ENCODE measurements at regions not wholly inside any gene's neighbourhood (a gene's known extent, or its start where the extent isn't known, plus 50 kb on each side); places are given as distances from the start of the nearest gene placed in this dataset.

GRCh38 chr13:59236944-59237343 lies 926.8 kb downstream of the DIAPH3 start:
- Histone ChIP-seq H3K9me2 (no peaks in the 10 kb centered on the region), H3K9me3 (no peaks in the 10 kb centered on the region), H3K4me2 (no peak overlapping the region), H3K27me3 (ENCODE audit: insufficient read depth) (no peaks in the 10 kb centered on the region; the same call in 1 of the 2 replicates), H3K9ac (no peak overlapping the region), H3K4me1 (ENCODE audit: control insufficient read depth in 1 of 2, insufficient read depth in 2 of 2, low read depth in 1 of 2, low read length in 1 of 2) (peaks cover 0 to 8% of the 10 kb centered on the region in 2 experiments; a peak in 2 of 4 replicates), H4K20me1 (ENCODE audit: insufficient read depth) (no peaks in the 10 kb centered on the region), H2AFZ (ENCODE audit: low read depth) (no peak overlapping the region), H3K36me3 (replicated peaks in 1 of 2; ENCODE audit: control insufficient read depth in 1 of 2, insufficient read depth in 2 of 2, low read length in 1 of 2) (no peaks in the 10 kb centered on the region), H3K4me3 (ENCODE audit: low read depth in 2 of 2, low read length in 1 of 2) (no peak overlapping the region), H3K27ac (ENCODE audit: low read depth in 2 of 2, low read length in 1 of 2) (no peak overlapping the region), H3K79me2 (ENCODE audit: insufficient read depth) (no peaks in the 10 kb centered on the region), H3F3A (replicated peaks; ENCODE audit: insufficient read depth) (no peaks in the 10 kb centered on the region)
- POLR2A ChIA-PET: no interaction called here
- no peak for TF ChIP-seq TAF1 (IDR thresholded peaks at IDR 0.05; ENCODE audit: borderline replicate concordance, low read depth, low read length)
- TF ChIP-seq NFIC (IDR thresholded peaks at IDR 0.05; ENCODE audit: borderline replicate concordance): no peak
- TF ChIP-seq FOSL2 (IDR thresholded peaks at IDR 0.05; ENCODE audit: borderline replicate concordance, low read depth): no peak
- TF ChIP-seq GATA2 (CRISPR knock-in tag; IDR thresholded peaks at IDR 0.05): no peak
- no peak for TF ChIP-seq JUND (IDR thresholded peaks at IDR 0.05)
- no peak for TF ChIP-seq MEF2A (IDR thresholded peaks at IDR 0.05; ENCODE audit: borderline replicate concordance, low read depth)
- no peak for TF ChIP-seq SIN3A (IDR thresholded peaks at IDR 0.05; ENCODE audit: borderline replicate concordance, low read depth, low read length)
- no peak for TF ChIP-seq RFX5 (IDR thresholded peaks at IDR 0.05; ENCODE audit: low read length)
- TF ChIP-seq SMC3 (IDR thresholded peaks at IDR 0.05; ENCODE audit: low read depth, low read length): no peak
- TF ChIP-seq EZH2phosphoT487 (IDR thresholded peaks at IDR 0.05; ENCODE audit: borderline replicate concordance, low read depth): no peak
- DNase-seq: no peak
- CTCF ChIA-PET: interaction anchor here (1.5 to 1.6 kb wide), 2 partner anchors 43 to 534 kb away, joined by 5 to 6 read pairs; no protein-coding TSS in a partner anchor
- WGBS (ENCODE audit: low lambda C conversion rate): 66% methylated on average over 1 of the region's 1 CpG

DNA sequence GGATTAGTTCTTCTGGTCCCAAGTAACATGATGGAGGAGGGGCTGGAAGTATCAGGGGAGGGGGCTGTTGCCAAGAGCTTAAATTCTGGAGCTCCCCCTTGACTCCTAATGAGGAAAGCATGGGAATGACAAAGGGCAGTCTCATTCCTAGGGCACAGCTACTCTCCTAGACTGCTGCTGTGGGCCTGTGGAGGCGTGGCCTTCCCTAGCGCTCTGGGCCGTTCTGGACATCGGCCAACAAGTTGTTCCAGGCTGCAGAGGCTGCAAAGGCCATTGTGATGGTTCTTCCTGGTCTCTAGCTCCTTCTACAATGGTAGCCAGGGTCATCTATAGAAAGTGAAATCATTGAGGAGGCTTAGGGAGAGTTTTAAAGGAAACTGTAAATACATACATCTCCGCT lies 916.6 kb downstream of the DIAPH3 start:
- ChIA-PET POLR2A (no interaction called here), CTCF (interaction anchor here (0.9 to 1.1 kb wide), 2 partner anchors 15 to 95 kb away, joined by 3 to 4 read pairs; no protein-coding TSS in a partner anchor)
- H3K27ac ChIP-seq (ENCODE audit: low read depth in 2 of 2, low read length in 1 of 2): no peak overlapping the region
- no peak overlapping the region for H3K4me2 ChIP-seq
- no peaks in the 10 kb centered on the region for H4K20me1 ChIP-seq (ENCODE audit: insufficient read depth)
- H3K9me3 ChIP-seq: no peaks in the 10 kb centered on the region
- H3K79me2 ChIP-seq (ENCODE audit: insufficient read depth): no peaks in the 10 kb centered on the region
- H3K36me3 ChIP-seq (replicated peaks in 1 of 2; ENCODE audit: control insufficient read depth in 1 of 2, insufficient read depth in 2 of 2, low read length in 1 of 2): no peaks in the 10 kb centered on the region
- H3K9ac ChIP-seq: no peak overlapping the region
- H3K27me3 ChIP-seq (ENCODE audit: insufficient read depth): no peaks in the 10 kb centered on the region
- peaks cover 0 to 13% of the 10 kb centered on the region in 2 experiments; a peak in 2 of 4 replicates for H3K4me1 ChIP-seq (ENCODE audit: control insufficient read depth in 1 of 2, insufficient read depth in 2 of 2, low read depth in 1 of 2, low read length in 1 of 2)
- no peak overlapping the region for H3K4me3 ChIP-seq (ENCODE audit: low read depth in 2 of 2, low read length in 1 of 2)
- H3K9me2 ChIP-seq: no peaks in the 10 kb centered on the region
- DNase-seq: no peak
- H2AFZ ChIP-seq (ENCODE audit: low read depth): no peak overlapping the region
- no peaks in the 10 kb centered on the region for H3F3A ChIP-seq (replicated peaks; ENCODE audit: insufficient read depth)
- 65% methylated on average over 5 of the region's 5 CpGs for WGBS (ENCODE audit: low lambda C conversion rate)
- TF ChIP-seq TEAD4 (IDR thresholded peaks at IDR 0.05; ENCODE audit: borderline replicate concordance, insufficient read depth): no peak
- TF ChIP-seq FOXM1 (IDR thresholded peaks at IDR 0.05; ENCODE audit: low read depth): no peak
- no peak for TF ChIP-seq JUND (IDR thresholded peaks at IDR 0.05)
- TF ChIP-seq, protein P1, sequence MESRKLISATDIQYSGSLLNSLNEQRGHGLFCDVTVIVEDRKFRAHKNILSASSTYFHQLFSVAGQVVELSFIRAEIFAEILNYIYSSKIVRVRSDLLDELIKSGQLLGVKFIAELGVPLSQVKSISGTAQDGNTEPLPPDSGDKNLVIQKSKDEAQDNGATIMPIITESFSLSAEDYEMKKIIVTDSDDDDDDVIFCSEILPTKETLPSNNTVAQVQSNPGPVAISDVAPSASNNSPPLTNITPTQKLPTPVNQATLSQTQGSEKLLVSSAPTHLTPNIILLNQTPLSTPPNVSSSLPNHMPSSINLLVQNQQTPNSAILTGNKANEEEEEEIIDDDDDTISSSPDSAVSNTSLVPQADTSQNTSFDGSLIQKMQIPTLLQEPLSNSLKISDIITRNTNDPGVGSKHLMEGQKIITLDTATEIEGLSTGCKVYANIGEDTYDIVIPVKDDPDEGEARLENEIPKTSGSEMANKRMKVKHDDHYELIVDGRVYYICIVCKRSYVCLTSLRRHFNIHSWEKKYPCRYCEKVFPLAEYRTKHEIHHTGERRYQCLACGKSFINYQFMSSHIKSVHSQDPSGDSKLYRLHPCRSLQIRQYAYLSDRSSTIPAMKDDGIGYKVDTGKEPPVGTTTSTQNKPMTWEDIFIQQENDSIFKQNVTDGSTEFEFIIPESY (IDR thresholded peaks at IDR 0.05; ENCODE audit: borderline replicate concordance, low read depth): no peak
- TF ChIP-seq IRF3 (IDR thresholded peaks at IDR 0.05; ENCODE audit: low read depth, low read length): no peak
- TF ChIP-seq, protein P2, sequence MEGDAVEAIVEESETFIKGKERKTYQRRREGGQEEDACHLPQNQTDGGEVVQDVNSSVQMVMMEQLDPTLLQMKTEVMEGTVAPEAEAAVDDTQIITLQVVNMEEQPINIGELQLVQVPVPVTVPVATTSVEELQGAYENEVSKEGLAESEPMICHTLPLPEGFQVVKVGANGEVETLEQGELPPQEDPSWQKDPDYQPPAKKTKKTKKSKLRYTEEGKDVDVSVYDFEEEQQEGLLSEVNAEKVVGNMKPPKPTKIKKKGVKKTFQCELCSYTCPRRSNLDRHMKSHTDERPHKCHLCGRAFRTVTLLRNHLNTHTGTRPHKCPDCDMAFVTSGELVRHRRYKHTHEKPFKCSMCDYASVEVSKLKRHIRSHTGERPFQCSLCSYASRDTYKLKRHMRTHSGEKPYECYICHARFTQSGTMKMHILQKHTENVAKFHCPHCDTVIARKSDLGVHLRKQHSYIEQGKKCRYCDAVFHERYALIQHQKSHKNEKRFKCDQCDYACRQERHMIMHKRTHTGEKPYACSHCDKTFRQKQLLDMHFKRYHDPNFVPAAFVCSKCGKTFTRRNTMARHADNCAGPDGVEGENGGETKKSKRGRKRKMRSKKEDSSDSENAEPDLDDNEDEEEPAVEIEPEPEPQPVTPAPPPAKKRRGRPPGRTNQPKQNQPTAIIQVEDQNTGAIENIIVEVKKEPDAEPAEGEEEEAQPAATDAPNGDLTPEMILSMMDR (IDR thresholded peaks at IDR 0.05): no peak
- TF ChIP-seq EZH2phosphoT487 (IDR thresholded peaks at IDR 0.05; ENCODE audit: borderline replicate concordance, low read depth): no peak
- TF ChIP-seq PBX3 (IDR thresholded peaks at IDR 0.05): no peak
- TF ChIP-seq MEF2A (IDR thresholded peaks at IDR 0.05; ENCODE audit: borderline replicate concordance, low read depth): no peak
- no peak for TF ChIP-seq POLR2AphosphoS5 (IDR thresholded peaks at IDR 0.05; ENCODE audit: low read depth, low read length)
- TF ChIP-seq MXI1 (IDR thresholded peaks at IDR 0.05; ENCODE audit: low read depth, low read length): no peak
- TF ChIP-seq RFX5 (IDR thresholded peaks at IDR 0.05; ENCODE audit: low read length): no peak
- no peak for TF ChIP-seq NFIC (IDR thresholded peaks at IDR 0.05; ENCODE audit: borderline replicate concordance)
- TF ChIP-seq TCF12 (IDR thresholded peaks at IDR 0.05): no peak
- TF ChIP-seq RAD21 (IDR thresholded peaks at IDR 0.05; ENCODE audit: low read length): no peak
- no peak for TF ChIP-seq RXRA (IDR thresholded peaks at IDR 0.05; ENCODE audit: borderline replicate concordance, low read depth)
- TF ChIP-seq, protein P3, sequence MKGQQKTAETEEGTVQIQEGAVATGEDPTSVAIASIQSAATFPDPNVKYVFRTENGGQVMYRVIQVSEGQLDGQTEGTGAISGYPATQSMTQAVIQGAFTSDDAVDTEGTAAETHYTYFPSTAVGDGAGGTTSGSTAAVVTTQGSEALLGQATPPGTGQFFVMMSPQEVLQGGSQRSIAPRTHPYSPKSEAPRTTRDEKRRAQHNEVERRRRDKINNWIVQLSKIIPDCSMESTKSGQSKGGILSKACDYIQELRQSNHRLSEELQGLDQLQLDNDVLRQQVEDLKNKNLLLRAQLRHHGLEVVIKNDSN (IDR thresholded peaks at IDR 0.05; ENCODE audit: borderline replicate concordance, low read depth): no peak
